Gastroesophageal sphincter (tissue), 3 donors: ENCODE measurements at regions not wholly inside any gene's neighbourhood (a gene's known extent, or its start where the extent isn't known, plus 50 kb on each side); places are given as distances from the start of the nearest gene placed in this dataset.

Source experiments
- CTCF ChIP-seq, 4 experiments: fragments of 200-600 bp in 2 of 4; fragments of 450-650 bp in 2 of 4; sonication (generic) in 1 of 4; IDR thresholded peaks; one replicate each; pipeline ENCODE4 v1.5.1; 2017 to 2019; ENCODE audit warnings: antibody characterized with exemption in 4 of 4, mild to moderate bottlenecking in 2 of 4, moderate library complexity in 2 of 4
- EP300 ChIP-seq: sonication (generic); formaldehyde crosslinking; IDR thresholded peaks from one replicate; pipeline ENCODE4 v1.6.1; 2017; ENCODE audit warnings: antibody characterized with exemption, mild to moderate bottlenecking
- POLR2A ChIP-seq, 2 donors: fragments of 450-650 bp; IDR thresholded peaks; one replicate each; pipeline ENCODE4 v1.6.1; 2017; ENCODE audit warnings: antibody characterized with exemption in 2 of 2, mild to moderate bottlenecking in 2 of 2, moderate library complexity in 1 of 2
- POLR2AphosphoS5 ChIP-seq: sonication (generic); formaldehyde crosslinking; IDR thresholded peaks from one replicate; pipeline ENCODE4 v1.6.1; 2017; ENCODE audit warnings: antibody characterized with exemption

- TF ChIP-seq EP300 = no peak
- no peak for TF ChIP-seq CTCF (IDR thresholded peaks at IDR 0.05)
- TF ChIP-seq POLR2AphosphoS5 = no peak
- TF ChIP-seq POLR2A (IDR thresholded peaks at IDR 0.05) = no peak
Measured at GRCh38 chr14:37992499-37992898, 215.2 kb upstream of the SSTR1 start.
